ENCODE measurements at regions not wholly inside any gene's neighbourhood (a gene's known extent, or its start where the extent isn't known, plus 50 kb on each side); places are given as distances from the start of the nearest gene placed in this dataset.

DNA sequence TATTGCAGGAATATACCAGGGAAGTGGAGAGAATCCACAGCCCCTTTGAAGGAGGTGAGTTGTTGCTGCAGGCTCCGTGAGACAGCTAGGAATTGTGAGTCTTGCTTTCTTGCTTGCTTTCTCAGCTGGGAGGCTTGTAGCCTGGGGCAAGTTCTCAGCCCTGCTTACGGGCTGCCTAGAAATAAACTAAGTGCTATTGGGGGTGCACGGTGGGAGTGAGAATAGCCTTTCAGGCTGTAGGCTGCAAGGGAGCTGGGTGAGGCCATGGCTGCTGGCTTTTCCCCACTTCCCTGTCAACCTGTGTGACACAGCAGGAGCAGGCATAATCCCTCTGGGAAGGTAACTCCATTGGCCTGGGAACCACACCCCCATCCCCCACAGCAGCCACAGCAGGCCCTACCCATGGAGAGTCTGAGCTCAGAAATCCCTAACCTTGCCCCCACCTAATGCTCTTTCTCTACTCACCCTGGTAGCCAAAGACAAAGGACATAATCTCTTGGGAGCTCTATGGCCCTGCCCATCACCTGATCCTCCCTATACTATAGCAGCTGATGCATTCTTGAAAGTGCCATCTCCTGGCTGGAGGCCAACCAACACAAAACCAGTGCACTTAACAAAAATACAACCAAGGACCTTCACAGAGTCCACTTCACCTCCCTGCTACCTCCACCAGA, 113.0 kb downstream of the MMRN1 start:
- DNase-seq: no peak

DNA sequence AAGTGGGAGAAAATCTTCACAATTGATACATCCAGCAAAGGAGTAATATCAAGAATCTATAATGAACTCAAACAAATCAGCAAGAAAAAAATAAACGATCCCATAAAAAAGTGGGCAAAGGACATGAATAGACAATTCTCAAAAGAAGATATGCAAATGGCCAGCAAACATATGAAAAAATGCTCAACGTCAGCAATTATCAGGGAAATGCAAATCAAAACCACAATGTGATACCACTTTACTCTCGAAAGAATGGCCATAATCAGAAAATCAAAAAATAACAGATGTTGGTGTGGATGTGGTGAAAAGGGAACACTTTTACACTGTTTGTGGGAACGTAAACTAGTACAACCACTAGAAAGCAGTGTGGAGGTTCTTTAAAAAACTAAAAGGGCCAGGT, 114.3 kb upstream of the CCSER1 start:
- no peak for DNase-seq

DNA sequence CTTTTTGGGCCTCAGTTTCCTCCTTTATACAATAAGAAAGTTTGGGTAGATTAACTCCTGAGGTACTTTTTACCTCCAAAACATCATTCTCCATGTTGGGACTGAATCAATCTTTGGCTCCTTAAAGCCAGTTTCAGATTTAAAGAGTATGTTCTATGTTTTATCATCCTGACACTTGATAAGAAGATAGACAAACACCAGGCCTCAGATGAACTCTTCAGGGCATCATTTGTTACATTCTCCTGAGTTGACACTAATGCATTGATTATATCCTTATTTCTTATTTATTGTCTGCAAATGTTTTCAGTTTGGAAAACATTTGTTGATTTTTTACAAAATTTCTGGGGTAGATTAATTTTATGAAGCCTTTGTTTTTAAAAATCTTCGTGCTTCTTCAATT, 102.7 kb upstream of the CCSER1 start:
- DNase-seq: no peak

DNA sequence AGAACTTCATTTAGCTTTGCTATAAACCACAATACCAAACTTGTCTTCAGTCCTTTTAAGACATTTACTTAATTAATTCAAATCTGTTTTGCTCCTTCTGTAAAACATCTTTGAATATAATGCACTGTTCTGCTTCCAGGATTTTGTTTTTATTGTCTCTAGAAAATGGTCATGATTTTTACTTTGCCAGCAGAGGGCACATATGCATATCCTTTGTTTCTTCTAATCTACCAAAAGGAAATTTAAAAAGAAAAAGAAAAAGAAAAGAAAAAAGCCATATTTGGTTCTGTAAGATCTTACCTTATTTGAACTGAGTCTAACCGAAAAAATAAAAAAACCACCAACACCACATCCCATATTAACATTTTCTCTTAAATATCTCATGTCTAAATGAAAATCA, 101.9 kb upstream of the CCSER1 start:
- peak in 1 of 2 experiments; percentile 5 for DNase-seq

DNA sequence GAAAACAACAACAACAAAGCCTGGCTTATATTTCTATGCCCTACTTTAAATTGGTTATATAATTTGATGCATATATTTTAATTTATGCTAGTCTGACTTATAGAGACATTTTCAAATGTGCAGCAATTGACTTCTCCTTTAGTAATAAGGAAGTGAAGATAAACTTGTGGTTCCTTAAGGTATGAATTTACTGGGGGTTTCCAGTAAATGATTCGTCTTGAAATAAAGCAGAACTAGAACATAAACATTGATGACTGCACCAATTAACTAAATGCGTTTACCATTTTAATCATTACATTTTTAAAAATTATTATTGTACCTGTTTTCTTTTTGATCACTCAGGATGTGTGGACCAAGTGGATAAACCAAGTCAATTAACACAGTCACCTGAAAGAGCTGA, 99.6 kb upstream of the CCSER1 start:
- DNase-seq: no peak

DNA sequence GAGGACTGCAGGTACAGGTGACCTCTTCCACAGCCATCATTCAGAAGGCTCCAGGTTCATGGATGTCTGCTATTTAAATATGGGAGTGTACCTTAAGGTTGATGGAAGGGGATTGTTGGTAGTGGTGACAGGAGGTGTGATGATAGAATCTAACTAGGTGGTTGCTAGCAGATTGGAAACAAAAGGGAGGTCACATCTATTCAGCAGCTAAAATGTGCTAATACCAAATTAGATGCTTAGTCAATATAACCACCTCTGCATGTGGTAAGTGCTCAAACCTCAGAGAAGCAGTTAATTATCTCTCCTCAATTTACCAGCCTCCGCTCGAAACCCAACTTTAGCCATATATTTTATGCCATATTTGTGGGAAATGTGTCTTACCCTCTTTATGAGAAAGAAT, 98.7 kb upstream of the CCSER1 start:
- no peak for DNase-seq

DNA sequence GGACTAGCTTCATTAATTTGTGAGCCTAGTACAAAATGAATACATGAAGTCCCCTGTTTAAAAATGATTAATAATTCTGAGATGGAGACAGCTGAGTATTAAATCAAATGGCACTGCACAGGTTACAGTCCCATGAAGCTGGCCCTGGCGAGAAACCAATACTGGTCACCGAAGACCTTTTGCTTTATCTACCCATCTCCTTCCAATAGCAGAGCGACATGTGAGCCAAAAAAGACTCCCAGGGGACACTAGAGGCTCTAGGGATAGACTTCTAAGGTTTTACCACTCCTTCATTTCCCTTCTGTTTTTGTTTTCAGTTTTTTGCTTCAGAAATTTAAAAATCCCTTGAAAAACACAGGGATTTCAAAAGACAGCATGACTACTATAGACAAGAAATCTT, 97.0 kb upstream of the CCSER1 start:
- DNase-seq: no peak

DNA sequence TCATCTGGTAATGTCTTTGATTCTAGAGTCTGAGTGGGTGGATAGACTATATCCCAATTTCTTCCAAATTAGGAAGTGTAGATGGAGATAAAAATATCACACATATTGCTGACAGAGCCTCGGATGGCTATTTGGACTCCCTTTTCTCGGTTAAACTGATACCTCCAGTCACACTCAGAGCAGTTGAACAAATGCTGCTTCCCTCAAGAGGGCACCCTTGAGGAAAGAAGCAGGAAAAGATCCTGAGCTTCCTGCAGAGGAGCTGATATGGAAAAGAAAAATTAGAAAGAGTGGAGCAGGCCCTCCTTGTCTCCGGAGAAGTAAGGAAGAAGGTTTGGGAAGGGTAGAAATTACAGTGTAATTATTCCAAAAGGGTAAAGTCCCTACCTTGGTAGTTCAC, 96.2 kb upstream of the CCSER1 start:
- no peak for DNase-seq

DNA sequence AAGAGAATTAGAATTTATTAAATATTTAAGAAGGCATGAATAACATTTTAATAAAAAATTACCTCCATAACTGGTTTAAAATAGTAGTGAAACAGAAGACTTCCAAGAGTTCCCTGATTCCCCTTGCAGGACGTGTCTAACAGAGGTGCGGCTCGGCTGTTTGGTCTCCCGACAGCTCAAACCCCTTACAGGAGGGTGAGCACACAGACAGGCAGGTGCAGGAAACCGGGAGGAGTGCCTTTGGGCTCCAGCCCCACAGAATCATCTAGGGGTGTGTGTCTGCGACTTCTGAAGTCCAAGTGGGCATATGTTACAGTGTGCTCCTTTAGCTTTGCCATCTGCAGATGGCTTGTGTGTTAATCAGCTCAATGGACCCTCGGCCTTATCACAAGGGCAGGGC, 88.1 kb upstream of the CCSER1 start:
- no peak for DNase-seq

DNA sequence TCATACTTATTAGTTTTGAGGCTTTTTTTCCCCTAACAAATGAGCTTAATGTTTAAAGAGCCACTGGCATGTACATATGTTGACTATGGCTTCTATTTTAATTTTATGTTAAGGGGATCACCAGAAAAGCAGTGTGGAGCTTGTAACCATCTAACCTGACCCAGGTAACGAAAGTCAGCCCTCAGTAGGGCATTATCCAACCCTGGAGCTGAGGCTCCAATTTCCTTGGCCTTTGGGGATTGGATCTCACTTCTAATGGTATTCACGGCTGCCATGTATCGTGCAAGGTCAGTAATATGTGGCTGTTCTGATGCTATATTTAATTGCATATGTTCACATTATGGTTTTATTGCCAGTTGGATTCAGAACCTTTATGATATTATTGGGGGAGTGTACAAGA, 75.2 kb upstream of the CCSER1 start:
- no peak for DNase-seq

DNA sequence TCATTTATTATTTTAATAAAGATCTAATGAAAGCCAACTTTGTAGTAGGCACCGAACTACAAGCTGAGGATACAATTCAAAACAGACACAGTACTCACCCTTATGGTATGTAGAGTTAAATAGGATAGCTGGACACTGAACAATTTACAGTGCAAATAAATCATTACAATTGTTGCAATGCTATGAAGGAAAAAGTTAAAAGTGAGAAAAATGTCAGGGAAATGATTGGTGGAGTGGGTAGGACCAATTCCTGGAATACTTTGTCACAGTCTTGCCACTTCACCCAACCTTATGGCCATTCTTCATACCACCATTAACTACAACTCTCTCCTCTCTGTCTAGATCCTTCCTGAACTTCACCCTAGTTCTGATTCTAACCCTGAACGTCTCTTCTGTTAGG, 70.1 kb upstream of the CCSER1 start:
- DNase-seq: no peak

DNA sequence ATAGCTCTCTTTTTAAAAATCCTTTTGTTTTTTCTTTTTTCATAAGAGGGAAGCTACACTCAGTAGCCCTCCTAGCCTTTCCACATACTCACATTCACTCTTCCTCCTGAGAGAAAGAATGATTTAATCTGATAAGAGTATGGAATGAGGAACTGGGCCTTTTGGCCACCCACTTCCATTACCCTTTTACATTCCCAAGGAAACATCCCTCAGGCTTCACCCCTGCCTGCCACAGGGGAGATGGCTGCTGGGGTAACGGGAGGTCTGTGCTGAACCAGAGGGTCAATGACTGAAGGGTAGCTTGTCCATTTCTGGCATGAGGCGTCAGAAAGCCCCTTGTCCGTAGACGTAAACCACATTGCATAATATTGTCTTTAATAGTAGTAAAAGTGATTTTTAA, 67.2 kb upstream of the CCSER1 start:
- no peak for DNase-seq

DNA sequence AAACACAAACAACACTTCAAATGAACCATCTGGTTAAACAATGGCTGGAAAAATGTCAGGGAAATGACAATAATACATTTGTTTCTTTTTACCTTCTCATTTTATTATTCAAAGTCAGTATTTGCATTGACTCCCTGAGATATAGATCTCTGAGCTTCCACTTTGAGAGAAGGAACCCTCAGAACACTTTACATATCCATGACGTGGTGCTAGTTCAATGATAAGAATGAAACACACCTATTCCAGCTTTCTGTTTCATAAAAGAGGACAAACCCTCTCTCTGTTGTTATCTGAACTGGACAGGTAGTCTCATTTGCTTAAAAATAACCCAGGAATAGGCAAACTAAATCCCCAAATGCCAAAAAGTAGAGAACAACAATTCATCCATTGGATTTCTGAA, 65.3 kb upstream of the CCSER1 start:
- no peak for DNase-seq

DNA sequence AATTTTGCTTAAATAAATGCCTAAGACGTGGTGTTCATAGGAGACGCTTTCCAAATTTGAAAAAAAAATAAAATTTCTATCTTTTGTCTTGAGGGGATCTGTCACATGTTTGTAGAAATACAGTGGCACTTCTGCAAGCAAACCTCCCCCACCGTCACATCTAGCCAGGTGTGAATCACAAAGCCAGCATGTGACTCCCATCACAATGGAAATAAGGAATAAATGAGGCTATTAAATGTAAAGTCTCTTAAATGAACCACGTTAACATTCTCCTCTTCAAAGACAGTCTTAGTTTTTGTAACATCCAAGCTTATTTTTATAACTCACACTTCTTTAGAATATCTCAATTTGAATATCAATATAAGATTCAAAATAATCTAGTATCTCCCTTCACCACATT, 63.0 kb upstream of the CCSER1 start:
- DNase-seq: no peak

DNA sequence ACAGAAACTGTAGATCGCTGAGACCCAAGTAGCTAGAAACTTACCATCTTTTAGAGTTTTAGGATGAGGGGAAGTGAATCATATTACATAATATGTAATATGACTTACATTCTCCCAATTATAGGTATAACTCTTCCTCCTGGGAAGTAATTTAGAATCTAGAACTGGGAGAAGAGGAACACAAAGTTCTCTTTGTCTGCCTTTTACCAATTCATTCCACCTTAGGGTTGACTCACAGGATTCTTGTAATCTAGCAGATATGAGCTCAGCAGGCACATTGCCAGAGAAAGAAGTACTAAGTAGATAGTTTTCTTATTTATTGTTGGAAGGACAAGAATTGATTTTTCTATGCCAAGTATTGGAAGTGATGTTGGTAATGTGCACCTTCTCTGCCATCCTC, 58.0 kb upstream of the CCSER1 start:
- no peak for DNase-seq

DNA sequence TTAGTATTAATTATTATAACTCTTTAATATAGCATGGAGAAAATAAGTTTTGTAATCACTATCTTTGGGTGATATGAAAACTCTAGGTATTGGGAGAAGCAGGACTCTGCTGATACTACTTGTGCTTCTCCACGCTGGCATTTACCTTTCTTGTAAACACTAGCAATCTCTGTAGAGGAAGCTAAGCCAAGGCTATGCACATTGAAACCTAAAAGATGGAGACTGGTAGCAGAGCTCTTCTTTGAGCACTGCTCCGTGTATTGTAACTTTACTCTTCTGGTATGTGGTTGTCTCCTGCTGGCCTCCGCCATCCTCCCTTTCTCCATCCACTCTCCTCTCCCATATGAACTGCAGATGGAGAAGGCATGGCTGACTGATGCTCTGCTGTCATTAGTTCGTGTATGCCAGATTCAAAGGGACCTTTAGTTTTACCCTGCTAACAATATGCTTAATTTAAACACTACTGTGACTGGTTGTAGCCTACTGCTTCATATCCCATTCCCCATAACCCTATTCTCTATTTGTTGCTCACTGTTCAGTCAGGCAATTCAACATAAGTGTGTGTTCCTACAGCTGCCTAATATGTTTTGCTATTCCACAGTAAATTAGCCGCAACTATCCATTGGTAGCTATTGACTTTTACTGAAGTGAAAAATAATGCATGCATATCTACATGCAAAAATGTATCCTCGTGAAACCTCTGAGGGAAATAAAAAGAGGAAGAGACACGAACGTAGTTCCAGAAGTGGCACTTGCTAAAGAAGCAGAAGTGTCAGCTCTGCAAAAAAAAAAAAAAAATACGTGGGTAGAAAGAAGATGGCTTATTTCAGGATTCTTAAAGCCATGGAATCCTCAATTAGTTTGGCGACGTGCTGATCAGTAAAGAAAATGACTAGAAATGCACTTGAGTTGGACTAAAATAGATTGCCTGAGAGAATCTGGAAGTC, 55.6 kb upstream of the CCSER1 start:
- DNase-seq: no peak

DNA sequence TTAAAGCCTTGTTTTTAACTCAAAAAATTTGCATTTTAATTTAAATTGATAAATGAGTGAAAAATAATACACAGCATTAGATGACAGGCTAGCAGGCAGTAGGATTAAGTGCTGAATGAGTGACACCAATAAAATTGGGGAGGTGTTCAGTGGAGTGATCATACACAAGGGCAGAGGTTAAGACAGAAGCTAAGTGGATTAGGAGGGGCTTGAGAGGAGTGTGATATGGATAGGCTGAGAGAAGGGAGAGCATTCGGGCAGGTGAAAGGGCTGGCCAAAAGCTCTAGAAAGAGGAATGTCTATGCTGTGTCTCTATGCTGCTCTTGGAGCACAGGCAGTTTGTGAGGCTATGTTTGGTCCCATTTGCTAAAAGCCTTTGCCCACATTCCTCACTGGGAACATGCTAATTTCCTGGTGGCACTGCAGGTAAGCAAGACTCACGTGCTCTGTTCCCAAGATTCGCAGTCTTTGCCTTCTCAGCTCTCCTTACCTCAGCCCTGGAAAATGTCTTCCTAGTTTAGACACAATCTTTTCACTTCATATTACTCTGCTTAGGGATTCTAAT, 52.8 kb upstream of the CCSER1 start:
- no peak for DNase-seq

Data from SW 1271 (cell line).